HCT116 (cell line): ENCODE measurements at regions not wholly inside any gene's neighbourhood (a gene's known extent, or its start where the extent isn't known, plus 50 kb on each side); places are given as distances from the start of the nearest gene placed in this dataset.

Source experiments
- ATAC-seq: fragments of 200-7000 bp; cut with Tn5 transposase; 2 replicates; pipeline ENCODE4 v1.9.1; 2020; ENCODE audit warnings: mild to moderate bottlenecking, moderate library complexity
- BruUV-seq: library from RNA; stranded (reverse); fragments of 400-500 nt; replicated peaks from 2 replicates; lab custom pipeline; 2021; lab: Mats Ljungman, UMichigan
- CTCF ChIA-PET: fragments of 300-600 bp; sonication (Branson Sonifier 250); formaldehyde crosslinking; loops from one replicate; lab custom pipeline; 2021; ENCODE audit warnings: antibody characterized with exemption; lab: Charles Lee
- POLR2A ChIA-PET: fragments of 300-600, 350-600 bp; sonication (Branson Sonifier 250); formaldehyde crosslinking; loops from one replicate; lab custom pipeline; 2021; ENCODE audit warnings: antibody characterized with exemption; lab: Charles Lee
- RAD21 ChIA-PET, 2 experiments: fragments of 300-600 bp; sonication (Branson Sonifier 250); formaldehyde crosslinking; loops; one replicate each; lab custom pipeline; 2023; ENCODE audit warnings: low total read pairs in 2 of 2; ENCODE audit not compliant: uncharacterized antibody in 2 of 2, unreplicated experiment in 2 of 2, low non-redundant PET in 1 of 2; lab: Charles Lee
- DNase-seq: peaks from one replicate; pipeline ENCODE4 v3.0.0-alpha.2; 2010; ENCODE audit warnings: low read depth, low spot score
- H2AFZ ChIP-seq: fragments of 200-600 bp; shearing (Covaris generic), sonication (generic); 2 replicates; pipeline ENCODE4 v1.6.1; 2017; ENCODE audit warnings: low read depth, mixed run types, mixed read lengths, antibody characterized with exemption, low read length; ENCODE audit not compliant: poor library complexity, severe bottlenecking
- H3K27ac ChIP-seq: 2 replicates; pipeline ENCODE4 v1.5.1; 2012; ENCODE audit warnings: low read depth, low read length
- H3K27me3 ChIP-seq: fragments of 200-600 bp; sonication (generic); 2 replicates; pipeline ENCODE4 v1.6.1; 2016; ENCODE audit warnings: mixed run types, low read length, mixed read lengths; ENCODE audit not compliant: insufficient read depth
- H3K36me3 ChIP-seq, 2 experiments: fragments of 200-500 bp in 1 of 2; fragments of 200-600 bp in 1 of 2; sonication (Bioruptor generic) in 1 of 2; sonication (generic) in 1 of 2; 2 replicates each; pipeline versions ENCODE4 v1.5.1 to v1.6.1; 2014 to 2016; ENCODE audit warnings: low read length in 2 of 2, inconsistent platforms in 1 of 2, mixed read lengths in 1 of 2, mixed run types in 1 of 2; ENCODE audit not compliant: insufficient read depth in 2 of 2, control insufficient read depth in 1 of 2
- H3K4me1 ChIP-seq, 2 experiments: fragments of 200-600 bp in 1 of 2; sonication (generic) in 1 of 2; 2 replicates each; pipeline versions ENCODE4 v1.5.1 to v1.6.1; 2012 to 2017; ENCODE audit warnings: low read length in 2 of 2, inconsistent platforms in 1 of 2, mild to moderate bottlenecking in 1 of 2, mixed read lengths in 1 of 2, mixed run types in 1 of 2, moderate library complexity in 1 of 2; ENCODE audit not compliant: insufficient read depth in 2 of 2, control insufficient read depth in 1 of 2
- H3K4me2 ChIP-seq: fragments of 200-600 bp; sonication (generic); 2 replicates; pipeline ENCODE4 v1.6.1; 2017; ENCODE audit warnings: mixed run types, low read length, mixed read lengths
- H3K4me3 ChIP-seq, 2 experiments: fragments of 200-600 bp in 1 of 2; sonication (generic) in 1 of 2; replicated peaks in 1 of 2; 2 replicates each; pipeline ENCODE4 v1.5.1; 2011 to 2016; ENCODE audit warnings: low read length in 2 of 2, control low read depth in 1 of 2, low read depth in 1 of 2, mild to moderate bottlenecking in 1 of 2, mixed read lengths in 1 of 2, mixed run types in 1 of 2
- H3K79me2 ChIP-seq: fragments of 200-600 bp; sonication (generic); 2 replicates; pipeline ENCODE4 v1.6.1; 2017; ENCODE audit warnings: mild to moderate bottlenecking, mixed run types, low read length, moderate library complexity, mixed read lengths; ENCODE audit not compliant: insufficient read depth
- H3K9ac ChIP-seq: fragments of 200-600 bp; sonication (generic); 2 replicates; pipeline ENCODE4 v1.6.1; 2016; ENCODE audit warnings: low read length, mixed read lengths
- H3K9me2 ChIP-seq: fragments of 200-600 bp; sonication (generic), shearing (Covaris generic); 2 replicates; pipeline ENCODE4 v1.6.1; 2017; ENCODE audit warnings: mixed run types, mild to moderate bottlenecking, moderate library complexity; ENCODE audit not compliant: insufficient read depth
- H3K9me3 ChIP-seq, 2 experiments: fragments of 200-500 bp in 1 of 2; fragments of 200-600 bp in 1 of 2; sonication (Bioruptor generic) in 1 of 2; sonication (generic) in 1 of 2; 2 replicates each; pipeline ENCODE4 v1.6.1; 2014 to 2017; ENCODE audit warnings: low read length in 2 of 2, mixed read lengths in 2 of 2, inconsistent platforms in 1 of 2, low read depth in 1 of 2, mild to moderate bottlenecking in 1 of 2, mixed run types in 1 of 2, moderate library complexity in 1 of 2; ENCODE audit not compliant: control insufficient read depth in 1 of 2, insufficient read depth in 1 of 2
- H4K20me1 ChIP-seq: fragments of 200-600 bp; sonication (generic), shearing (Covaris generic); 2 replicates; pipeline ENCODE4 v1.6.1; 2017; ENCODE audit warnings: mixed run types, mild to moderate bottlenecking, moderate library complexity; ENCODE audit not compliant: insufficient read depth
- ATF3 ChIP-seq: IDR thresholded peaks from 2 replicates; pipeline ENCODE4 v1.6.1; 2012
- CTCF ChIP-seq, 3 experiments: fragments of 200-600 bp in 1 of 3; sonication (generic) in 1 of 3; IDR thresholded peaks in 2 of 3; conservative IDR thresholded peaks in 1 of 3; 2 replicates each; pipeline ENCODE4 v1.5.1; 2012 to 2017; ENCODE audit warnings: low read depth in 2 of 3, low read length in 2 of 3, antibody characterized with exemption in 1 of 3, borderline replicate concordance in 1 of 3, control low read depth in 1 of 3, mild to moderate bottlenecking in 1 of 3, mixed read lengths in 1 of 3, mixed run types in 1 of 3, moderate library complexity in 1 of 3; ENCODE audit not compliant: insufficient read depth in 1 of 3
- EGR1 ChIP-seq: IDR thresholded peaks from 2 replicates; pipeline ENCODE4 v1.6.1; 2012; ENCODE audit warnings: low read depth
- EZH2 ChIP-seq: fragments of 200-600 bp; sonication (generic); IDR thresholded peaks from 2 replicates; pipeline ENCODE4 v1.6.1; 2017; ENCODE audit warnings: antibody characterized with exemption, mixed run types
- EZH2phosphoT487 ChIP-seq: fragments of 200-600 bp; IDR thresholded peaks from 2 replicates; pipeline ENCODE4 v1.6.1; 2018; ENCODE audit warnings: antibody characterized with exemption, borderline replicate concordance
- FOSL1 ChIP-seq: IDR thresholded peaks from 2 replicates; pipeline ENCODE4 v1.6.1; 2012; ENCODE audit warnings: low read depth
- POLR2A ChIP-seq: IDR thresholded peaks from 2 replicates; pipeline ENCODE4 v1.7.0; 2011; ENCODE audit warnings: borderline replicate concordance; ENCODE audit not compliant: insufficient read depth, insufficient read length; ENCODE audit errors: extremely low read depth
- RAD21 ChIP-seq: IDR thresholded peaks from 2 replicates; pipeline ENCODE4 v1.6.1; 2012; ENCODE audit warnings: low read depth, mild to moderate bottlenecking
- REST ChIP-seq: IDR thresholded peaks from 2 replicates; pipeline ENCODE4 v1.6.1; 2012; ENCODE audit warnings: low read depth
- SIN3A ChIP-seq: IDR thresholded peaks from 2 replicates; pipeline ENCODE4 v1.6.1; 2012; ENCODE audit warnings: low read depth
- SP1 ChIP-seq: IDR thresholded peaks from 2 replicates; pipeline ENCODE4 v1.6.1; 2012; ENCODE audit warnings: low read depth
- SRF ChIP-seq: IDR thresholded peaks from 2 replicates; pipeline ENCODE4 v1.6.1; 2012; ENCODE audit warnings: low read depth
- ZFX ChIP-seq: fragments of 450-650 bp; IDR thresholded peaks from 2 replicates; pipeline ENCODE4 v1.6.1; 2017
- intact Hi-C: fragments of 100-400 bp; cut with micrococcal nuclease; formaldehyde crosslinking; loops from 2 replicates; pipeline ENCODE4 v1.10.0; 2022

- intact Hi-C loops, result no loop called here
- no peak for DNase-seq
- H4K20me1 ChIP-seq, result no peaks in the 10 kb centered on the region
- H3K79me2 ChIP-seq, result no peaks in the 10 kb centered on the region
- no peaks in the 10 kb centered on the region for H3K9me2 ChIP-seq
- POLR2A ChIA-PET, result no interaction called here
- no peaks in the 10 kb centered on the region for H3K9me3 ChIP-seq
- BruUV-seq, result no TSS peak
- H3K9ac ChIP-seq, result no peak overlapping the region
- H3K36me3 ChIP-seq, result no peaks in the 10 kb centered on the region
- peaks cover 8% of the 10 kb centered on the region for H3K27me3 ChIP-seq
- CTCF ChIA-PET, result interaction anchor here (1.4 kb wide), 1 partner anchor 58 kb away, joined by 5 read pairs; no protein-coding TSS in a partner anchor
- no peak overlapping the region for H3K27ac ChIP-seq
- peaks cover 14 to 15% of the 10 kb centered on the region in 2 experiments for H3K4me1 ChIP-seq
- H3K4me2 ChIP-seq, result no peak overlapping the region
- TF ChIP-seq RAD21, result 0 out of 2 replicates have a peak, but pooled peaks have one; percentile 7
- TF ChIP-seq EZH2phosphoT487, result no peak
- ATAC-seq, result no peak
- no peak overlapping the region for H2AFZ ChIP-seq
- H3K4me3 ChIP-seq, result no peak overlapping the region
- RAD21 ChIA-PET, result no interaction called here
Measured at GRCh38 chr20:46810448-46811223, 84.0 kb upstream of the EYA2 start.

GRCh38 chr20:46811224-46812084 is 83.2 kb upstream of the EYA2 start:
- H3K4me3 ChIP-seq, result no peak overlapping the region
- POLR2A ChIA-PET, result interaction anchor here (1.0 kb wide), 1 partner anchor 8 kb away, joined by 4 read pairs; no protein-coding TSS in a partner anchor
- TF ChIP-seq FOSL1, result no peak
- TF ChIP-seq EZH2, result no peak
- no peak for TF ChIP-seq ATF3
- TF ChIP-seq SIN3A, result no peak
- TF ChIP-seq POLR2A, result no peak
- TF ChIP-seq SP1, result no peak
- TF ChIP-seq ZFX, result no peak
- TF ChIP-seq EGR1, result no peak
- no peak for TF ChIP-seq SRF
- TF ChIP-seq CTCF (IDR thresholded peaks at IDR 0.05 in 2 of 3, conservative IDR thresholded peaks at IDR 0.05 in 1 of 3; ENCODE audit: borderline replicate concordance in 1 of 3, insufficient read depth in 1 of 3, low read depth in 2 of 3, low read length in 2 of 3), result no peak
- no peak for TF ChIP-seq REST

More at GRCh38 chr20:46811224-46812084, 83.2 kb upstream of the EYA2 start:
- no peaks in the 10 kb centered on the region for H3K9me3 ChIP-seq
- no TSS peak for BruUV-seq
- CTCF ChIA-PET, result no interaction called here
- no peak overlapping the region for H3K4me2 ChIP-seq
- H3K9me2 ChIP-seq, result no peaks in the 10 kb centered on the region
- ATAC-seq (no peak), DNase-seq (no peak)
- H3K36me3 ChIP-seq, result no peaks in the 10 kb centered on the region
- peaks cover 16% of the 10 kb centered on the region for H3K27me3 ChIP-seq
- no peaks in the 10 kb centered on the region for H4K20me1 ChIP-seq
- RAD21 ChIA-PET, result no interaction called here
- H3K79me2 ChIP-seq, result no peaks in the 10 kb centered on the region
- no peak overlapping the region for H3K9ac ChIP-seq
- peaks cover 14 to 15% of the 10 kb centered on the region in 2 experiments for H3K4me1 ChIP-seq
- intact Hi-C loops, result no loop called here
- H2AFZ ChIP-seq, result no peak overlapping the region
- H3K27ac ChIP-seq, result no peak overlapping the region
